HCT116 (cell line): ENCODE measurements at regions not wholly inside any gene's neighbourhood (a gene's known extent, or its start where the extent isn't known, plus 50 kb on each side); places are given as distances from the start of the nearest gene placed in this dataset.

Experiments
- ATAC-seq: fragments of 200-7000 bp; cut with Tn5 transposase; 2 replicates; pipeline ENCODE4 v1.9.1; 2020; ENCODE audit warnings: mild to moderate bottlenecking, moderate library complexity
- BruUV-seq: library from RNA; stranded (reverse); fragments of 400-500 nt; replicated peaks from 2 replicates; lab custom pipeline; 2021; lab: Mats Ljungman, UMichigan
- CTCF ChIA-PET: fragments of 300-600 bp; sonication (Branson Sonifier 250); formaldehyde crosslinking; loops from one replicate; lab custom pipeline; 2021; ENCODE audit warnings: antibody characterized with exemption; lab: Charles Lee
- POLR2A ChIA-PET: fragments of 300-600, 350-600 bp; sonication (Branson Sonifier 250); formaldehyde crosslinking; loops from one replicate; lab custom pipeline; 2021; ENCODE audit warnings: antibody characterized with exemption; lab: Charles Lee
- RAD21 ChIA-PET, 2 experiments: fragments of 300-600 bp; sonication (Branson Sonifier 250); formaldehyde crosslinking; loops; one replicate each; lab custom pipeline; 2023; ENCODE audit warnings: low total read pairs in 2 of 2; ENCODE audit not compliant: uncharacterized antibody in 2 of 2, unreplicated experiment in 2 of 2, low non-redundant PET in 1 of 2; lab: Charles Lee
- DNase-seq: peaks from one replicate; pipeline ENCODE4 v3.0.0-alpha.2; 2010; ENCODE audit warnings: low read depth, low spot score
- H2AFZ ChIP-seq: fragments of 200-600 bp; shearing (Covaris generic), sonication (generic); 2 replicates; pipeline ENCODE4 v1.6.1; 2017; ENCODE audit warnings: low read depth, mixed run types, mixed read lengths, antibody characterized with exemption, low read length; ENCODE audit not compliant: poor library complexity, severe bottlenecking
- H3K27ac ChIP-seq: 2 replicates; pipeline ENCODE4 v1.5.1; 2012; ENCODE audit warnings: low read depth, low read length
- H3K27me3 ChIP-seq: fragments of 200-600 bp; sonication (generic); 2 replicates; pipeline ENCODE4 v1.6.1; 2016; ENCODE audit warnings: mixed run types, low read length, mixed read lengths; ENCODE audit not compliant: insufficient read depth
- H3K36me3 ChIP-seq, 2 experiments: fragments of 200-500 bp in 1 of 2; fragments of 200-600 bp in 1 of 2; sonication (Bioruptor generic) in 1 of 2; sonication (generic) in 1 of 2; 2 replicates each; pipeline versions ENCODE4 v1.5.1 to v1.6.1; 2014 to 2016; ENCODE audit warnings: low read length in 2 of 2, inconsistent platforms in 1 of 2, mixed read lengths in 1 of 2, mixed run types in 1 of 2; ENCODE audit not compliant: insufficient read depth in 2 of 2, control insufficient read depth in 1 of 2
- H3K4me1 ChIP-seq, 2 experiments: fragments of 200-600 bp in 1 of 2; sonication (generic) in 1 of 2; 2 replicates each; pipeline versions ENCODE4 v1.5.1 to v1.6.1; 2012 to 2017; ENCODE audit warnings: low read length in 2 of 2, inconsistent platforms in 1 of 2, mild to moderate bottlenecking in 1 of 2, mixed read lengths in 1 of 2, mixed run types in 1 of 2, moderate library complexity in 1 of 2; ENCODE audit not compliant: insufficient read depth in 2 of 2, control insufficient read depth in 1 of 2
- H3K4me2 ChIP-seq: fragments of 200-600 bp; sonication (generic); 2 replicates; pipeline ENCODE4 v1.6.1; 2017; ENCODE audit warnings: mixed run types, low read length, mixed read lengths
- H3K4me3 ChIP-seq, 2 experiments: fragments of 200-600 bp in 1 of 2; sonication (generic) in 1 of 2; replicated peaks in 1 of 2; 2 replicates each; pipeline ENCODE4 v1.5.1; 2011 to 2016; ENCODE audit warnings: low read length in 2 of 2, control low read depth in 1 of 2, low read depth in 1 of 2, mild to moderate bottlenecking in 1 of 2, mixed read lengths in 1 of 2, mixed run types in 1 of 2
- H3K79me2 ChIP-seq: fragments of 200-600 bp; sonication (generic); 2 replicates; pipeline ENCODE4 v1.6.1; 2017; ENCODE audit warnings: mild to moderate bottlenecking, mixed run types, low read length, moderate library complexity, mixed read lengths; ENCODE audit not compliant: insufficient read depth
- H3K9ac ChIP-seq: fragments of 200-600 bp; sonication (generic); 2 replicates; pipeline ENCODE4 v1.6.1; 2016; ENCODE audit warnings: low read length, mixed read lengths
- H3K9me2 ChIP-seq: fragments of 200-600 bp; sonication (generic), shearing (Covaris generic); 2 replicates; pipeline ENCODE4 v1.6.1; 2017; ENCODE audit warnings: mixed run types, mild to moderate bottlenecking, moderate library complexity; ENCODE audit not compliant: insufficient read depth
- H3K9me3 ChIP-seq, 2 experiments: fragments of 200-500 bp in 1 of 2; fragments of 200-600 bp in 1 of 2; sonication (Bioruptor generic) in 1 of 2; sonication (generic) in 1 of 2; 2 replicates each; pipeline ENCODE4 v1.6.1; 2014 to 2017; ENCODE audit warnings: low read length in 2 of 2, mixed read lengths in 2 of 2, inconsistent platforms in 1 of 2, low read depth in 1 of 2, mild to moderate bottlenecking in 1 of 2, mixed run types in 1 of 2, moderate library complexity in 1 of 2; ENCODE audit not compliant: control insufficient read depth in 1 of 2, insufficient read depth in 1 of 2
- H4K20me1 ChIP-seq: fragments of 200-600 bp; sonication (generic), shearing (Covaris generic); 2 replicates; pipeline ENCODE4 v1.6.1; 2017; ENCODE audit warnings: mixed run types, mild to moderate bottlenecking, moderate library complexity; ENCODE audit not compliant: insufficient read depth
- CEBPB ChIP-seq: IDR thresholded peaks from 2 replicates; pipeline ENCODE4 v1.6.1; 2012; ENCODE audit warnings: low read depth
- EGR1 ChIP-seq: IDR thresholded peaks from 2 replicates; pipeline ENCODE4 v1.6.1; 2012; ENCODE audit warnings: low read depth
- EZH2 ChIP-seq: fragments of 200-600 bp; sonication (generic); IDR thresholded peaks from 2 replicates; pipeline ENCODE4 v1.6.1; 2017; ENCODE audit warnings: antibody characterized with exemption, mixed run types
- FOSL1 ChIP-seq: IDR thresholded peaks from 2 replicates; pipeline ENCODE4 v1.6.1; 2012; ENCODE audit warnings: low read depth
- JUND ChIP-seq: IDR thresholded peaks from 2 replicates; pipeline ENCODE4 v1.6.1; 2012
- SIN3A ChIP-seq: IDR thresholded peaks from 2 replicates; pipeline ENCODE4 v1.6.1; 2012; ENCODE audit warnings: low read depth
- SP1 ChIP-seq: IDR thresholded peaks from 2 replicates; pipeline ENCODE4 v1.6.1; 2012; ENCODE audit warnings: low read depth
- SRF ChIP-seq: IDR thresholded peaks from 2 replicates; pipeline ENCODE4 v1.6.1; 2012; ENCODE audit warnings: low read depth
- TCF7L2 ChIP-seq: IDR thresholded peaks from 2 replicates; pipeline ENCODE4 v1.7.0; 2011; ENCODE audit warnings: borderline replicate concordance, inconsistent platforms; ENCODE audit not compliant: insufficient read depth, insufficient read length; ENCODE audit errors: extremely low read depth
- YY1 ChIP-seq: IDR thresholded peaks from 2 replicates; pipeline ENCODE4 v1.6.1; 2011; ENCODE audit warnings: low read length, low read depth, moderate library complexity, mild to moderate bottlenecking; ENCODE audit not compliant: insufficient replicate concordance; ENCODE audit errors: extremely low read depth
- ZFX ChIP-seq: fragments of 450-650 bp; IDR thresholded peaks from 2 replicates; pipeline ENCODE4 v1.6.1; 2017
- intact Hi-C: fragments of 100-400 bp; cut with micrococcal nuclease; formaldehyde crosslinking; loops from 2 replicates; pipeline ENCODE4 v1.10.0; 2022
- TF ChIP-seq, protein P1 (sequence below): IDR thresholded peaks from 2 replicates; pipeline ENCODE4 v1.6.1; 2012
- TF ChIP-seq, protein P2 (sequence below): IDR thresholded peaks from 2 replicates; pipeline ENCODE4 v1.6.1; 2012; ENCODE audit warnings: low read depth
- TF ChIP-seq, protein P3 (sequence below): IDR thresholded peaks from 2 replicates; pipeline ENCODE4 v1.6.1; 2012

DNA sequence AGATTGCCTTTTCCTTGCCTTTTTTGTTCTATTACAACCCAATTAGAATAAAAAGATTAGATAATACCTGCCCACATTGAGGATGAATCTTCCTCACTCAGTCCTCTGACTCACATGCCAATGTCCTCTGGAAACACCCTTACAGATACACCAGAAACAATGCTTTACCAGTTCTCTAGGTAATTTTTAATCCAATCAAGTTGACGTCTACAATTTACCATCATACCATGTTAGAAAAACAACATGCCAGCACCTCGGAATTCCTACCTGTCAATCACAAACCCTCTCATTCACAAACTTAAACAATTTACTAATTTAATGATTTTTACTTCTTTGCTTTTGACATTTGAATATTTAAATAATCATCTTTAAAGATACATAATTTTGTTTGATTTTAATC lies 953.8 kb downstream of the TRHDE start:
- no TSS peak for BruUV-seq
- Histone ChIP-seq H3K9me2 (no peaks in the 10 kb centered on the region), H2AFZ (no peak overlapping the region), H3K27ac (no peak overlapping the region), H3K27me3 (no peaks in the 10 kb centered on the region), H3K4me1 (no peaks in the 10 kb centered on the region), H3K9ac (no peak overlapping the region), H3K4me3 (no peak overlapping the region), H3K4me2 (no peak overlapping the region), H3K79me2 (no peaks in the 10 kb centered on the region), H4K20me1 (no peaks in the 10 kb centered on the region), H3K9me3 (no peaks in the 10 kb centered on the region), H3K36me3 (no peaks in the 10 kb centered on the region)
- DNase-seq (no peak), ATAC-seq (no peak)
- CTCF ChIA-PET, result no interaction called here
- POLR2A ChIA-PET, result no interaction called here
- RAD21 ChIA-PET, result interaction anchor here in 1 of 2 experiments (0.6 kb wide), 1 partner anchor 1210 kb away, joined by 5 read pairs; no protein-coding TSS in a partner anchor
- intact Hi-C loops, result no loop called here
- TF ChIP-seq, protein P1, sequence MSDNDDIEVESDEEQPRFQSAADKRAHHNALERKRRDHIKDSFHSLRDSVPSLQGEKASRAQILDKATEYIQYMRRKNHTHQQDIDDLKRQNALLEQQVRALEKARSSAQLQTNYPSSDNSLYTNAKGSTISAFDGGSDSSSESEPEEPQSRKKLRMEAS, result no peak
- TF ChIP-seq FOSL1 (no peak), EZH2 (no peak), ZFX (no peak), CEBPB (no peak), TCF7L2 (no peak), YY1 (no peak), SRF (no peak), SIN3A (no peak), EGR1 (no peak), SP1 (no peak), JUND (no peak)
- TF ChIP-seq, protein P2, sequence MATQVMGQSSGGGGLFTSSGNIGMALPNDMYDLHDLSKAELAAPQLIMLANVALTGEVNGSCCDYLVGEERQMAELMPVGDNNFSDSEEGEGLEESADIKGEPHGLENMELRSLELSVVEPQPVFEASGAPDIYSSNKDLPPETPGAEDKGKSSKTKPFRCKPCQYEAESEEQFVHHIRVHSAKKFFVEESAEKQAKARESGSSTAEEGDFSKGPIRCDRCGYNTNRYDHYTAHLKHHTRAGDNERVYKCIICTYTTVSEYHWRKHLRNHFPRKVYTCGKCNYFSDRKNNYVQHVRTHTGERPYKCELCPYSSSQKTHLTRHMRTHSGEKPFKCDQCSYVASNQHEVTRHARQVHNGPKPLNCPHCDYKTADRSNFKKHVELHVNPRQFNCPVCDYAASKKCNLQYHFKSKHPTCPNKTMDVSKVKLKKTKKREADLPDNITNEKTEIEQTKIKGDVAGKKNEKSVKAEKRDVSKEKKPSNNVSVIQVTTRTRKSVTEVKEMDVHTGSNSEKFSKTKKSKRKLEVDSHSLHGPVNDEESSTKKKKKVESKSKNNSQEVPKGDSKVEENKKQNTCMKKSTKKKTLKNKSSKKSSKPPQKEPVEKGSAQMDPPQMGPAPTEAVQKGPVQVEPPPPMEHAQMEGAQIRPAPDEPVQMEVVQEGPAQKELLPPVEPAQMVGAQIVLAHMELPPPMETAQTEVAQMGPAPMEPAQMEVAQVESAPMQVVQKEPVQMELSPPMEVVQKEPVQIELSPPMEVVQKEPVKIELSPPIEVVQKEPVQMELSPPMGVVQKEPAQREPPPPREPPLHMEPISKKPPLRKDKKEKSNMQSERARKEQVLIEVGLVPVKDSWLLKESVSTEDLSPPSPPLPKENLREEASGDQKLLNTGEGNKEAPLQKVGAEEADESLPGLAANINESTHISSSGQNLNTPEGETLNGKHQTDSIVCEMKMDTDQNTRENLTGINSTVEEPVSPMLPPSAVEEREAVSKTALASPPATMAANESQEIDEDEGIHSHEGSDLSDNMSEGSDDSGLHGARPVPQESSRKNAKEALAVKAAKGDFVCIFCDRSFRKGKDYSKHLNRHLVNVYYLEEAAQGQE, result no peak
- TF ChIP-seq, protein P3, sequence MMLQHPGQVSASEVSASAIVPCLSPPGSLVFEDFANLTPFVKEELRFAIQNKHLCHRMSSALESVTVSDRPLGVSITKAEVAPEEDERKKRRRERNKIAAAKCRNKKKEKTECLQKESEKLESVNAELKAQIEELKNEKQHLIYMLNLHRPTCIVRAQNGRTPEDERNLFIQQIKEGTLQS, result no peak
- TF ChIP-seq, all 23 proteins: peak for 0
